SK-N-SH (cell line): ENCODE measurements at regions not wholly inside any gene's neighbourhood (a gene's known extent, or its start where the extent isn't known, plus 50 kb on each side); places are given as distances from the start of the nearest gene placed in this dataset.

Experiments
- CTCF ChIA-PET: fragments of 300-600, 350-600 bp; formaldehyde crosslinking; extraction: SDS; loops from one replicate; lab custom pipeline; 2021; lab: Yijun Ruan, JAX
- POLR2A ChIA-PET: fragments of 350-600 bp; sonication (Branson Sonifier 250); formaldehyde crosslinking; extraction: SDS; loops from one replicate; lab custom pipeline; 2020; ENCODE audit warnings: antibody characterized with exemption, inconsistent platforms; lab: Yijun Ruan, JAX
- DNase-seq: peaks from one replicate; pipeline ENCODE4 v3.0.0; 2012
- H2AFZ ChIP-seq: fragments of 200-600 bp; sonication (generic); 2 replicates; pipeline ENCODE4 v1.8.1; 2016; ENCODE audit warnings: antibody characterized with exemption, mild to moderate bottlenecking, low read depth
- H3F3A ChIP-seq: fragments of 200-600 bp; sonication (generic); replicated peaks from 2 replicates; pipeline ENCODE3; 2016; ENCODE audit warnings: antibody characterized with exemption, mild to moderate bottlenecking; ENCODE audit not compliant: insufficient read depth
- H3K27ac ChIP-seq, 2 experiments: fragments of 200-500 bp in 1 of 2; fragments of 200-600 bp in 1 of 2; sonication (Bioruptor generic) in 1 of 2; sonication (generic), shearing (Covaris generic) in 1 of 2; 2 replicates each; pipeline versions ENCODE4 v1.5.1 to v1.6.1; 2014 to 2016; ENCODE audit warnings: low read depth in 2 of 2, inconsistent platforms in 1 of 2, low read length in 1 of 2, mild to moderate bottlenecking in 1 of 2, mixed read lengths in 1 of 2
- H3K27me3 ChIP-seq: fragments of 200-600 bp; sonication (generic), shearing (Covaris generic); 2 replicates; pipeline ENCODE4 v1.6.1; 2016; ENCODE audit warnings: mixed run types; ENCODE audit not compliant: insufficient read depth
- H3K36me3 ChIP-seq, 2 experiments: fragments of 200-500 bp in 1 of 2; fragments of 200-600 bp in 1 of 2; sonication (Bioruptor generic) in 1 of 2; sonication (generic) in 1 of 2; replicated peaks in 1 of 2; 2 replicates each; pipeline versions ENCODE3 to v1.5.1; 2014 to 2016; ENCODE audit warnings: low read length in 1 of 2, mild to moderate bottlenecking in 1 of 2; ENCODE audit not compliant: insufficient read depth in 2 of 2, control insufficient read depth in 1 of 2
- H3K4me1 ChIP-seq, 2 experiments: fragments of 200-500 bp in 1 of 2; fragments of 200-600 bp in 1 of 2; sonication (Bioruptor generic) in 1 of 2; sonication (generic), shearing (Covaris generic) in 1 of 2; 2 replicates each; pipeline versions ENCODE4 v1.5.1 to v1.6.1; 2014 to 2016; ENCODE audit warnings: low read depth in 1 of 2, low read length in 1 of 2, mixed run types in 1 of 2; ENCODE audit not compliant: insufficient read depth in 2 of 2, control insufficient read depth in 1 of 2
- H3K4me2 ChIP-seq: fragments of 200-600 bp; sonication (generic), shearing (Covaris generic); 2 replicates; pipeline ENCODE4 v1.6.1; 2017; ENCODE audit warnings: mixed run types
- H3K4me3 ChIP-seq, 2 experiments: fragments of 200-500 bp in 1 of 2; fragments of 200-600 bp in 1 of 2; sonication (Bioruptor generic) in 1 of 2; sonication (generic), shearing (Covaris generic) in 1 of 2; 2 replicates each; pipeline versions ENCODE4 v1.5.1 to v1.8.1; 2014 to 2016; ENCODE audit warnings: low read depth in 2 of 2, inconsistent platforms in 1 of 2, low read length in 1 of 2, mild to moderate bottlenecking in 1 of 2, mixed read lengths in 1 of 2, moderate library complexity in 1 of 2
- H3K79me2 ChIP-seq: fragments of 200-600 bp; sonication (generic); 2 replicates; pipeline ENCODE4 v1.8.1; 2017; ENCODE audit warnings: mild to moderate bottlenecking; ENCODE audit not compliant: insufficient read depth
- H3K9ac ChIP-seq: fragments of 200-600 bp; sonication (generic); 2 replicates; pipeline ENCODE4 v1.6.1; 2017; ENCODE audit warnings: mixed run types
- H3K9me2 ChIP-seq: fragments of 200-600 bp; sonication (generic); 2 replicates; pipeline ENCODE4 v1.6.1; 2017; ENCODE audit warnings: mixed run types
- H3K9me3 ChIP-seq: fragments of 200-600 bp; sonication (generic); 2 replicates; pipeline ENCODE4 v1.6.1; 2017; ENCODE audit warnings: mixed run types, mild to moderate bottlenecking, moderate library complexity
- H4K20me1 ChIP-seq: fragments of 200-600 bp; sonication (generic); 2 replicates; pipeline ENCODE4 v1.6.1; 2017; ENCODE audit warnings: mild to moderate bottlenecking, mixed run types; ENCODE audit not compliant: insufficient read depth
- EP300 ChIP-seq, 2 experiments: IDR thresholded peaks; 2 replicates each; pipeline versions ENCODE4 v1.4.0 to v1.6.1; 2012; ENCODE audit warnings: borderline replicate concordance in 1 of 2, low read depth in 1 of 2, low read length in 1 of 2
- GATA2 ChIP-seq: sonication (generic); formaldehyde crosslinking; IDR thresholded peaks from 2 replicates; pipeline ENCODE4 v1.5.0; 2020; ENCODE audit warnings: mild to moderate bottlenecking, missing genetic modification reagents
- IRF3 ChIP-seq: fragments of 150-350 bp; IDR thresholded peaks from 2 replicates; pipeline ENCODE4 v1.6.1; 2016; ENCODE audit warnings: mild to moderate bottlenecking, low read depth, low read length
- MAX ChIP-seq: IDR thresholded peaks from 2 replicates; pipeline ENCODE4 v1.4.0; 2012; ENCODE audit warnings: low read depth
- MEF2A ChIP-seq: IDR thresholded peaks from 2 replicates; pipeline ENCODE4 v1.4.0; 2012; ENCODE audit warnings: low read depth, borderline replicate concordance
- NRF1 ChIP-seq: IDR thresholded peaks from 2 replicates; pipeline ENCODE4 v1.6.1; 2012; ENCODE audit warnings: low read depth, mild to moderate bottlenecking, low read length
- RAD21 ChIP-seq: IDR thresholded peaks from 2 replicates; pipeline ENCODE4 v1.6.1; 2012; ENCODE audit warnings: mild to moderate bottlenecking, low read length
- WGBS: methylation state at CpG from one replicate; pipeline ENCODE4 v1.1.6; 2017; ENCODE audit warnings: low lambda C conversion rate; 5-methylcytosine and 5-hydroxymethylcytosine counted together
- TF ChIP-seq, protein P1 (sequence below): IDR thresholded peaks from 2 replicates; pipeline ENCODE4 v1.4.0; 2012; ENCODE audit warnings: low read depth, borderline replicate concordance

GRCh38 chr13:50561739-50562138, 281.8 kb downstream of the DLEU7 start (continued):
- no peak for TF ChIP-seq IRF3
- TF ChIP-seq EP300 (IDR thresholded peaks at IDR 0.05; ENCODE audit: borderline replicate concordance in 1 of 2, low read depth in 1 of 2, low read length in 1 of 2): no peak
- no peak for TF ChIP-seq MEF2A
- TF ChIP-seq, all 33 proteins: peak for 0

DNA sequence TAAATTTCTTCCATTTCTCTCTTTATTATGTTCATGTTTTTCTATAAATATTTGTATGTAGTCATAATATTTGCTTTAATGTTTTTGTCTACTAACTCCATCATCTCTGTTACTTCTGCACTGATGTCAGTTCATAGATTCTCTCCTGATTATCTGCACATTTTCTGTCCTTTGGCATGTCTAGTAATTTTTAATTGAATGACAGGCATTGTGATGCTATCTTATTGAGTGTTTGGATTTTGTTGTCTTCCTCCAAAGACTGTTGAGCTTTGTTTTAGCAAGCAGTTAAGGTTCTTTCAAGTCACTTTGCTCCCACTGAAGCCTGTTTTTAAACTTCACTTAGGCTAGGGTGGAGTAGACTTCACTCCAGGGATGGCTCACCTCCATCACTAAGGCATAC, 276.8 kb downstream of the DLEU7 start:
- H2AFZ ChIP-seq: no peak overlapping the region
- no peaks in the 10 kb centered on the region for H3K36me3 ChIP-seq
- ChIA-PET POLR2A (no interaction called here), CTCF (interaction anchor here (0.9 kb wide), 1 partner anchor 24 kb away, joined by 3 read pairs; no protein-coding TSS in a partner anchor)
- no peak overlapping the region for H3K4me2 ChIP-seq
- H3K4me3 ChIP-seq: no peak overlapping the region
- no peaks in the 10 kb centered on the region for H3K27me3 ChIP-seq
- no peaks in the 10 kb centered on the region for H3K4me1 ChIP-seq
- H3K79me2 ChIP-seq: no peaks in the 10 kb centered on the region
- no peaks in the 10 kb centered on the region for H3F3A ChIP-seq
- no peaks in the 10 kb centered on the region for H3K9me2 ChIP-seq
- no peaks in the 10 kb centered on the region for H4K20me1 ChIP-seq
- DNase-seq: no peak
- H3K9ac ChIP-seq: no peak overlapping the region
- H3K27ac ChIP-seq: no peak overlapping the region
- no peak for TF ChIP-seq MAX
- TF ChIP-seq, protein P1, sequence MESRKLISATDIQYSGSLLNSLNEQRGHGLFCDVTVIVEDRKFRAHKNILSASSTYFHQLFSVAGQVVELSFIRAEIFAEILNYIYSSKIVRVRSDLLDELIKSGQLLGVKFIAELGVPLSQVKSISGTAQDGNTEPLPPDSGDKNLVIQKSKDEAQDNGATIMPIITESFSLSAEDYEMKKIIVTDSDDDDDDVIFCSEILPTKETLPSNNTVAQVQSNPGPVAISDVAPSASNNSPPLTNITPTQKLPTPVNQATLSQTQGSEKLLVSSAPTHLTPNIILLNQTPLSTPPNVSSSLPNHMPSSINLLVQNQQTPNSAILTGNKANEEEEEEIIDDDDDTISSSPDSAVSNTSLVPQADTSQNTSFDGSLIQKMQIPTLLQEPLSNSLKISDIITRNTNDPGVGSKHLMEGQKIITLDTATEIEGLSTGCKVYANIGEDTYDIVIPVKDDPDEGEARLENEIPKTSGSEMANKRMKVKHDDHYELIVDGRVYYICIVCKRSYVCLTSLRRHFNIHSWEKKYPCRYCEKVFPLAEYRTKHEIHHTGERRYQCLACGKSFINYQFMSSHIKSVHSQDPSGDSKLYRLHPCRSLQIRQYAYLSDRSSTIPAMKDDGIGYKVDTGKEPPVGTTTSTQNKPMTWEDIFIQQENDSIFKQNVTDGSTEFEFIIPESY: no peak
- no peak for TF ChIP-seq RAD21
- no peak for TF ChIP-seq GATA2 (CRISPR knock-in tag)
- H3K9me3 ChIP-seq: no peaks in the 10 kb centered on the region

DNA sequence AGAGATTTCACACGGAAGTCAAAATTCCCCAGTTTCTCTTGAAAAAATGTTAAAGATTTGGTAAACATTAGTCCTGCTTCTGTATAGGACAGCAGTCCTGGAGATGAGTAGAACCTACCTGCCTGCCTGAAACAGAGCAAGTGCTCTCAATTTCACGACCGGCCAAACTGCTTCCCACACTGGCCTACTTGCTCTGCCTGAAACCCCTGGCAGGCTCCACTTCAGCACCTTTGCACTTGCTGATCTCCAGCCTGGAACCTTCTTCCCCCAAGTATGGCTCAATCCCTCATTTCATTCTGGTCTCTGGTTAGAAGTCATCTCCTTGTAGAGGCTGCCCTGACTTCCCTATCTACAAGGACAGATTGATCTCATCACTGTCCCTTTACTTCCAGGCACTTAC, 271.4 kb downstream of the DLEU7 start:
- Histone ChIP-seq H3K9me3 (no peaks in the 10 kb centered on the region), H3K27ac (no peak overlapping the region), H4K20me1 (no peaks in the 10 kb centered on the region), H3F3A (no peaks in the 10 kb centered on the region), H3K9ac (no peak overlapping the region), H3K4me2 (no peak overlapping the region), H2AFZ (no peak overlapping the region), H3K79me2 (no peaks in the 10 kb centered on the region), H3K9me2 (no peaks in the 10 kb centered on the region), H3K36me3 (no peaks in the 10 kb centered on the region), H3K4me3 (no peak overlapping the region), H3K4me1 (no peaks in the 10 kb centered on the region), H3K27me3 (no peaks in the 10 kb centered on the region)
- DNase-seq: no peak
- POLR2A ChIA-PET: no interaction called here
- TF ChIP-seq, protein P1: no peak
- TF ChIP-seq NRF1: no peak
- 83% methylated on average over 3 of the region's 3 CpGs for WGBS
- CTCF ChIA-PET: no interaction called here
